ENCODE measurements at regions not wholly inside any gene's neighbourhood (a gene's known extent, or its start where the extent isn't known, plus 50 kb on each side); places are given as distances from the start of the nearest gene placed in this dataset.

GRCh38 chr1:229985613-229986010 is 81.4 kb upstream of the GALNT2 start:
- no peak for TF ChIP-seq CTCF (IDR thresholded peaks at IDR 0.05; ENCODE audit: poor library complexity, severe bottlenecking)
- TF ChIP-seq EP300 (conservative IDR thresholded peaks at IDR 0.05; ENCODE audit: poor library complexity, severe bottlenecking) = no peak
